Activated CD8-positive, alpha-beta memory T cell treated with anti-CD3 and anti-CD28 coated beads, Interleukin-2, amount 10 ng/mL, durations not matched to agents 7 days and 5 days (primary cell): ENCODE measurements at regions not wholly inside any gene's neighbourhood (a gene's known extent, or its start where the extent isn't known, plus 50 kb on each side); places are given as distances from the start of the nearest gene placed in this dataset.

Experiments
- ATAC-seq: fragments of 150-1000 bp; cut with Tn5 transposase; one replicate; pipeline ENCODE4 v1.10.0; 2021; ENCODE audit warnings: moderate library complexity
- CTCF ChIA-PET: fragments of 350-600 bp; sonication (Branson Sonifier 250); formaldehyde crosslinking; loops from one replicate; lab custom pipeline; 2021; ENCODE audit warnings: antibody characterized with exemption; lab: Charles Lee
- DNase-seq: peaks from one replicate; pipeline ENCODE4 v3.0.0-alpha.2; 2020
- H3K27ac Mint-ChIP-seq: one replicate; pipeline ENCODE4 v1.8.0; 2021; ENCODE audit warnings: mild to moderate bottlenecking, mixed read lengths
- H3K27me3 Mint-ChIP-seq: one replicate; pipeline ENCODE4 v1.8.0; 2021; ENCODE audit warnings: mixed read lengths
- H3K36me3 Mint-ChIP-seq: one replicate; pipeline ENCODE4 v1.8.0; 2021; ENCODE audit warnings: mild to moderate bottlenecking, mixed read lengths
- H3K4me1 Mint-ChIP-seq: one replicate; pipeline ENCODE4 v1.8.0; 2021; ENCODE audit warnings: mixed read lengths
- H3K4me3 Mint-ChIP-seq: one replicate; pipeline ENCODE4 v1.8.0; 2021; ENCODE audit warnings: mild to moderate bottlenecking, moderate library complexity, mixed read lengths
- H3K9me3 Mint-ChIP-seq: one replicate; pipeline ENCODE4 v1.8.0; 2022; ENCODE audit warnings: low read depth, mixed read lengths

GRCh38 chr9:91056917-91057316, 255.3 kb downstream of the SYK start:
- ATAC-seq, result no peak
- CTCF ChIA-PET, result interaction anchor here (0.9 kb wide), 2 partner anchors 12 to 403 kb away, joined by 3 read pairs; no protein-coding TSS in a partner anchor
- DNase-seq, result no peak
- H3K4me1 Mint-ChIP-seq, result peaks cover 27% of the 10 kb centered on the region
- H3K27ac Mint-ChIP-seq, result no peak overlapping the region
- H3K4me3 Mint-ChIP-seq, result no peak overlapping the region
- peaks cover 20% of the 10 kb centered on the region for H3K36me3 Mint-ChIP-seq
- H3K27me3 Mint-ChIP-seq, result no peaks in the 10 kb centered on the region
- H3K9me3 Mint-ChIP-seq, result peaks cover 8% of the 10 kb centered on the region

GRCh38 chr9:91059713-91060112, 258.1 kb downstream of the SYK start:
- Mint-ChIP-seq H3K4me3 (no peak overlapping the region), H3K4me1 (peaks cover 20% of the 10 kb centered on the region), H3K9me3 (no peaks in the 10 kb centered on the region), H3K27ac (no peak overlapping the region), H3K36me3 (peaks cover 14% of the 10 kb centered on the region), H3K27me3 (no peaks in the 10 kb centered on the region)
- ATAC-seq (no peak), DNase-seq (peak; percentile 16)
- CTCF ChIA-PET, result interaction anchor here (0.8 to 2.3 kb wide), 3 partner anchors 11 to 145 kb away, joined by 3 to 5 read pairs (median 4); no protein-coding TSS in a partner anchor

GRCh38 chr9:91060520-91061343, 259.1 kb downstream of the SYK start:
- no peaks in the 10 kb centered on the region for H3K27me3 Mint-ChIP-seq
- ATAC-seq (no peak), DNase-seq (peak; percentile 28)
- no peaks in the 10 kb centered on the region for H3K9me3 Mint-ChIP-seq
- H3K36me3 Mint-ChIP-seq, result peaks cover 19% of the 10 kb centered on the region
- peaks cover 20% of the 10 kb centered on the region for H3K4me1 Mint-ChIP-seq
- no peak overlapping the region for H3K27ac Mint-ChIP-seq
- H3K4me3 Mint-ChIP-seq, result no peak overlapping the region
- CTCF ChIA-PET, result interaction anchor here (0.8 to 2.3 kb wide), 3 partner anchors 128 to 281 kb away, joined by 3 to 5 read pairs (median 4); no protein-coding TSS in a partner anchor

- no peak overlapping the region for H3K4me3 Mint-ChIP-seq
- CTCF ChIA-PET, result interaction anchor here (1.0 to 1.6 kb wide), 3 partner anchors 49 to 365 kb away, joined by 3 to 5 read pairs (median 4); no protein-coding TSS in a partner anchor
- peaks cover 21% of the 10 kb centered on the region for H3K36me3 Mint-ChIP-seq
- H3K9me3 Mint-ChIP-seq, result no peaks in the 10 kb centered on the region
- H3K4me1 Mint-ChIP-seq, result peaks cover 20% of the 10 kb centered on the region
- DNase-seq (no peak), ATAC-seq (no peak)
- no peaks in the 10 kb centered on the region for H3K27me3 Mint-ChIP-seq
- H3K27ac Mint-ChIP-seq, result no peak overlapping the region
These were observed 259.9 kb downstream of the SYK start for GRCh38 chr9:91061506-91061905.

GRCh38 chr9:91062281-91062680, 260.7 kb downstream of the SYK start:
- Mint-ChIP-seq H3K27ac (no peak overlapping the region), H3K27me3 (no peaks in the 10 kb centered on the region), H3K36me3 (peaks cover 22% of the 10 kb centered on the region), H3K9me3 (no peaks in the 10 kb centered on the region), H3K4me1 (peaks cover 19% of the 10 kb centered on the region), H3K4me3 (no peak overlapping the region)
- peak; percentile 11 for DNase-seq
- CTCF ChIA-PET, result interaction anchor here (0.7 to 1.6 kb wide), 4 partner anchors 9 to 365 kb away, joined by 3 to 5 read pairs (median 4); no protein-coding TSS in a partner anchor
- ATAC-seq, result no peak

- Mint-ChIP-seq H3K4me3 (no peak overlapping the region), H3K4me1 (peaks cover 16% of the 10 kb centered on the region), H3K27ac (no peak overlapping the region), H3K36me3 (peaks cover 26% of the 10 kb centered on the region), H3K27me3 (no peaks in the 10 kb centered on the region), H3K9me3 (no peaks in the 10 kb centered on the region)
- no peak for ATAC-seq
- DNase-seq, result peak; percentile 27
- CTCF ChIA-PET, result no interaction called here
These were observed 261.9 kb downstream of the SYK start for GRCh38 chr9:91063471-91063870.

- H3K36me3 Mint-ChIP-seq, result peaks cover 28% of the 10 kb centered on the region
- H3K27ac Mint-ChIP-seq, result no peak overlapping the region
- no peak for ATAC-seq
- H3K4me3 Mint-ChIP-seq, result no peak overlapping the region
- CTCF ChIA-PET, result interaction anchor here (1.2 kb wide), 1 partner anchor 14 kb away, joined by 3 read pairs; no protein-coding TSS in a partner anchor
- H3K4me1 Mint-ChIP-seq, result peaks cover 16% of the 10 kb centered on the region
- H3K9me3 Mint-ChIP-seq, result no peaks in the 10 kb centered on the region
- DNase-seq, result peak; percentile 19
- no peaks in the 10 kb centered on the region for H3K27me3 Mint-ChIP-seq
These were observed 263.8 kb downstream of the SYK start for GRCh38 chr9:91065231-91066041.

- DNase-seq (peak; percentile 23), ATAC-seq (no peak)
- peaks cover 24% of the 10 kb centered on the region for H3K36me3 Mint-ChIP-seq
- peaks cover 14% of the 10 kb centered on the region for H3K4me1 Mint-ChIP-seq
- CTCF ChIA-PET, result interaction anchor here (1.2 to 1.5 kb wide), 3 partner anchors 14 to 150 kb away, joined by 3 read pairs; no protein-coding TSS in a partner anchor
- H3K27ac Mint-ChIP-seq, result no peak overlapping the region
- H3K9me3 Mint-ChIP-seq, result no peaks in the 10 kb centered on the region
- no peaks in the 10 kb centered on the region for H3K27me3 Mint-ChIP-seq
- no peak overlapping the region for H3K4me3 Mint-ChIP-seq
These were observed 264.4 kb downstream of the SYK start for GRCh38 chr9:91066042-91066415.

GRCh38 chr9:91066856-91067255, 265.2 kb downstream of the SYK start:
- Mint-ChIP-seq H3K4me1 (peaks cover 16% of the 10 kb centered on the region), H3K4me3 (no peak overlapping the region), H3K36me3 (peaks cover 25% of the 10 kb centered on the region), H3K27ac (no peak overlapping the region), H3K27me3 (no peaks in the 10 kb centered on the region), H3K9me3 (no peaks in the 10 kb centered on the region)
- no peak for ATAC-seq
- CTCF ChIA-PET, result interaction anchor here (1.1 to 1.5 kb wide), 5 partner anchors 13 to 358 kb away, joined by 3 read pairs; no protein-coding TSS in a partner anchor
- DNase-seq, result peak; percentile 29

- H3K27me3 Mint-ChIP-seq, result no peaks in the 10 kb centered on the region
- no peak for ATAC-seq
- H3K4me3 Mint-ChIP-seq, result no peak overlapping the region
- H3K27ac Mint-ChIP-seq, result no peak overlapping the region
- H3K36me3 Mint-ChIP-seq, result peaks cover 25% of the 10 kb centered on the region
- CTCF ChIA-PET, result interaction anchor here (1.1 to 1.5 kb wide), 4 partner anchors 18 to 358 kb away, joined by 3 read pairs; no protein-coding TSS in a partner anchor
- peak; percentile 16 for DNase-seq
- no peaks in the 10 kb centered on the region for H3K9me3 Mint-ChIP-seq
- H3K4me1 Mint-ChIP-seq, result peaks cover 20% of the 10 kb centered on the region
These were observed 265.8 kb downstream of the SYK start for GRCh38 chr9:91067306-91067860.

GRCh38 chr9:91071184-91071990, 269.8 kb downstream of the SYK start:
- H3K27ac Mint-ChIP-seq, result peak overlapping the region; percentile 92
- H3K4me1 Mint-ChIP-seq, result peaks cover 26% of the 10 kb centered on the region
- DNase-seq (peak; percentile 92), ATAC-seq (peak; percentile 98)
- H3K36me3 Mint-ChIP-seq, result peaks cover 23% of the 10 kb centered on the region
- H3K27me3 Mint-ChIP-seq, result no peaks in the 10 kb centered on the region
- H3K9me3 Mint-ChIP-seq, result no peaks in the 10 kb centered on the region
- peak overlapping the region; percentile 34 for H3K4me3 Mint-ChIP-seq
- CTCF ChIA-PET, result interaction anchor here (0.7 to 1.8 kb wide), 23 partner anchors 9 to 355 kb away, joined by 3 to 7 read pairs (median 4); no protein-coding TSS in a partner anchor
